Pancreas (tissue), 10 donors: ENCODE measurements at regions not wholly inside any gene's neighbourhood (a gene's known extent, or its start where the extent isn't known, plus 50 kb on each side); places are given as distances from the start of the nearest gene placed in this dataset.
A peak's percentile ranks its signal among the peaks of the same experiment; 100 is the strongest.

ENCODE experiments used
- ATAC-seq, 4 donors: fragments of 200-7000 bp; cut with Tn5 transposase; one replicate each; pipeline versions ENCODE4 v1.8.0 to v1.9.1; 2020; ENCODE audit warnings: mild to moderate bottlenecking in 4 of 4, moderate library complexity in 4 of 4
- DNase-seq, 6 donors: peaks; one replicate each; pipeline ENCODE4 v3.0.0-alpha.2; 2020
- FAIRE-seq: peaks from 2 replicates; lab custom pipeline; 2012; peaks lifted over from hg19 to GRCh38; lab: Jason Lieb, UNC
- H3K27ac ChIP-seq, 4 donors: fragments of 200-600 bp; sonication (generic); 1 replicate in 3 of 4; 2 replicates in 1 of 4; pipeline versions ENCODE4 v1.5.0 to v1.8.0; 2020
- H3K27me3 ChIP-seq, 4 donors: fragments of 200-600 bp; one replicate each; pipeline ENCODE4 v1.8.0; 2021
- H3K36me3 ChIP-seq, 3 donors: fragments of 200-600 bp; sonication (generic) in 1 of 3; one replicate each; pipeline versions ENCODE4 v1.5.0 to v1.8.0; 2020 to 2021
- H3K4me1 ChIP-seq, 3 donors: fragments of 200-600 bp; one replicate each; pipeline ENCODE4 v1.8.0; 2021
- H3K4me3 ChIP-seq, 4 donors: fragments of 200-600 bp; sonication (generic) in 2 of 4; one replicate each; pipeline versions ENCODE4 v1.5.0 to v1.8.0; 2020 to 2021
- H3K9me3 ChIP-seq, 4 donors: fragments of 200-600 bp; one replicate each; pipeline ENCODE4 v1.8.0; 2021
- CTCF ChIP-seq, 4 donors: fragments of 200-600 bp; sonication (generic) in 3 of 4; IDR thresholded peaks; one replicate each; pipeline versions ENCODE4 v1.5.0 to v1.8.0; 2021; ENCODE audit warnings: antibody characterized with exemption in 4 of 4
- WGBS, 2 donors: extraction: QIAGEN DNeasy Blood & Tissue Kit; methylation state at CpG; one replicate each; pipeline ENCODE4 v1.1.7; 2013; 5-methylcytosine and 5-hydroxymethylcytosine counted together
- intact Hi-C, 3 donors: fragments of 100-400 bp; cut with DNase I; formaldehyde crosslinking; loops; one replicate each; pipeline versions ENCODE4 v1.11.1 to v1.14.2; 2022
- donor health status: healthy with polysubstance abuse.
- donor health status: DM: no; HTN: no; CAD: no; lungs with moderate emphysema.
- donor health status: DM: no; HTN: no; CAD: no.
- donor health status: control.
- donor health status: control.
- donor health status: Bipolar disorder and iron deficiency.
- donor health status: DM: yes; HTN: yes; CAD: no.
- donor health status: DM: no; HTN: no; CAD: no.
- donor health status: DM: no; HTN: no; CAD: no.
- donor health status: DM: yes; HTN: yes; CAD: no.

DNA sequence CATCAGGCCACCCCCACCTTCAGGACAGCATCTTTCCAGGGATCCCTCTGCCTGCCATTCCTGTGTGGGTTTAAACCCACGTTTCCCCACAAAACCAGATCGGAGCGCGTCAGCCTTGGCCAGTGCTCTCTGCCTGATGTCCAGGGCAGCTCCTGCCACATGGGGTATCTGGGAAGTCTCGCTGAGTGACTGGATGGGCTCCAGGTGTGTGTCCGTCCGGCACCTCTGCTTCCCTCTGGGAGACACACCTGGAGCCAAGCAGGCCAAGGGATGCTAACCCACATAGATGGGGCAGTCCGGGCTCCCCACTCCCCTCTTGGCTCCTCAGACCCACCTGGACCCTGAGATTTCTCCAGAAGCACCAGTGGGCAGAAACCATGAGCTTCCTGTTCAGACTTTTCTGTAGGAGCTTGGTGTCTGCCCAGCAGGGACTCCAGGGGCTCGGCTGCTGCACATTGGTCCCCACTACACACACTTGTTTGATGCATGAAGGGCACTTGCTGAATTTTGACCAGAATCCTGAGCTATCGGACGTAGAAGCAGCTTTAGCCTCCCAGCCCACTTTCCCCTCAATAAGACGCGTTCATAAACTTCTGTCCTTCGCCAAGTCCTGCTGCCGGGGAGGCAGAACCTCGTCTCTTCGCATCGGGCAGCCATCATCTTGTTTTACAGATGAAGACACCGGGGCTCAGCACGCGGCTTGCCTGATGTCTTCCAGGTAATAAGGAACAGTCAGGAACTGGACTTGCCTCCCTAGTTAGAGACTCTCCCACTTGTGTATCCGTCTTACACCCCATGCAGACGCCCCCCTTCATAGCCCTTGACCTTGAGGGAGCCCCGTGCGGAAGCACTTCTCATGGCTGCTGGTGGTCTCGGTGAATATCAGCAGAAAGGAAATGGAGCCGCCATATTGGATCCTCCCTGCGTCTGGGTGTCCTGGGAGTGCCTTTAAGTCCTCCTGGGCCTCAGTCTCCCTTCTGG lies 91.6 kb upstream of the ZNF469 start:
- peaks cover 0 to 4% (median 0%) of the 10 kb centered on the region in 4 donors for H3K9me3 ChIP-seq
- no peaks in the 10 kb centered on the region for H3K4me1 ChIP-seq
- H3K4me3 ChIP-seq: no peak overlapping the region
- FAIRE-seq (no peak), DNase-seq (peak in 1 of 6 donors; percentile 29), ATAC-seq (no peak)
- no peaks in the 10 kb centered on the region for H3K36me3 ChIP-seq
- H3K27me3 ChIP-seq: no peaks in the 10 kb centered on the region
- 67 to 69% methylated on average over 28 of the region's 28 CpGs for WGBS, 2 donors
- intact Hi-C loops: no loop called here
- TF ChIP-seq CTCF (IDR thresholded peaks at IDR 0.05): no peak
- H3K27ac ChIP-seq: no peak overlapping the region

- 78 to 91% methylated on average over 19 of the region's 19 CpGs for WGBS, 2 donors
- Histone ChIP-seq H3K9me3 (peaks cover 0 to under 1% (median 0%) of the 10 kb centered on the region in 4 donors), H3K4me3 (no peak overlapping the region), H3K4me1 (no peaks in the 10 kb centered on the region), H3K27me3 (no peaks in the 10 kb centered on the region), H3K27ac (no peak overlapping the region), H3K36me3 (no peaks in the 10 kb centered on the region)
- intact Hi-C loops: no loop called here
- no peak for TF ChIP-seq CTCF (IDR thresholded peaks at IDR 0.05)
- ATAC-seq: no peak
- peak in 1 of 6 donors; percentile 28 for DNase-seq
- no peak for FAIRE-seq
These were observed 90.5 kb upstream of the ZNF469 start for GRCh38 chr16:88292007-88292970.

DNA sequence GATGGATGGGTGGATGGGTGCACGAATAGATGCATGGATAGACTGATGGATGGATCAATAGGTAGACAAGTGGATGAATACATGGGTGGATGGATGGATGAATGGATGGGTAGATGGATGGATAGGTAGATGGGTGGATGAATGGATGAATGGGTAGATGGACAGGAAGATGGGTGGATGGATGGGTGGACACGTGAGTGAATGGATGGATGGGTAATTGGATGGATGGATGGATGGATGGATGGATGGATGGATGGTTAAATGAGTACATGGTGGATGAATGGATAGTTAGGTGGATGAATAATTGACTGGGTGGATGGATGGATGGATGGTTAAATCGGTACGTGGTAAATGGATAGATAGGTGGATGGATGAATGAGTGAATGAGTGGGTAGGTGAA lies 89.7 kb upstream of the ZNF469 start:
- ATAC-seq (no peak), FAIRE-seq (no peak), DNase-seq (no peak)
- intact Hi-C loops: no loop called here
- TF ChIP-seq CTCF (IDR thresholded peaks at IDR 0.05): no peak
- Histone ChIP-seq H3K36me3 (no peaks in the 10 kb centered on the region), H3K27me3 (no peaks in the 10 kb centered on the region), H3K4me1 (no peaks in the 10 kb centered on the region), H3K27ac (no peak overlapping the region), H3K4me3 (no peak overlapping the region), H3K9me3 (no peaks in the 10 kb centered on the region)
- 88 to 98% methylated on average over 4 of the region's 4 CpGs for WGBS, 2 donors

DNA sequence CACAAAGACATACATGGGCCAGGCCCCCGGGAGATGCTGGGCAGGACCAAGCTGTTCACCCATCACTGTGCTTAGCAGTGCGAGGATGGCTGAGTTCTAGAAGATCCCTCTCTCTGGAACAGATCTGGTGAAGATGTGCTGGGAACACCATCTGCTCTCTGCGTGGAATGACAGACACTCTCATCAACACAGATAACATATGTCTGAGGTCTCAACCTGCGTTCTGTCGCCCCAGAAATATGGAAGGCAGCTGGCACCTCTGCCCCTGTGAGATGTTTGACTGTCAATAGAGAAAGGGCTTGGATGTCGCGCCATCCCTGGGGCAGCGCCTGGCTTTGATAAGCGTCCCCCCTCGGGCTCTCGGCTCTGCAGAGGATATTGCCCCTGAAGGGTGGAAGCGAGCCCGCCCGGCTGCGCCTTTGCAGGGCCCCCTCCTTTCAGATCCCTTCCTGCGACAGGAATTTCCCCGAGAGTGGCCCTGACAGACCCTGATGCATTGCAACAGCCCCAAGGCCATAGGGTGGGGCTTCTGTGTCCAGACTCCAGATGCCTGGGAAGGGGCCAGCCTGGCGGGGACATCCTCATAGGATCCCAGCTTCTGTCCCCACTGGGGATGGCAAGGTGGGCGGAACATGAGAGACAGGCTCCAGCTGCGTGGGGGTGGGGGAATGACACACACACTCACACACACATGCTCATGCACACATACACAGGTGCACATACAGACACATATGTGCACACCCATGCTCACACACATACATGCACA lies 86.9 kb upstream of the ZNF469 start:
- FAIRE-seq: no peak
- Histone ChIP-seq H3K27me3 (no peaks in the 10 kb centered on the region), H3K36me3 (no peaks in the 10 kb centered on the region), H3K4me1 (no peaks in the 10 kb centered on the region), H3K27ac (no peak overlapping the region), H3K9me3 (no peaks in the 10 kb centered on the region), H3K4me3 (no peak overlapping the region)
- no peak for TF ChIP-seq CTCF (IDR thresholded peaks at IDR 0.05)
- ATAC-seq: no peak
- WGBS, 2 donors: 56 to 58% methylated on average over 20 of the region's 20 CpGs
- intact Hi-C loops: no loop called here
- DNase-seq: peak in 2 of 6 donors; percentile 42 to 51
